OCI-LY1 (cell line): ENCODE measurements at regions not wholly inside any gene's neighbourhood (a gene's known extent, or its start where the extent isn't known, plus 50 kb on each side); places are given as distances from the start of the nearest gene placed in this dataset.

Experiments used
- CTCF ChIP-seq: fragments of 200-600 bp; sonication (generic), shearing (Covaris generic); IDR thresholded peaks from 2 replicates; pipeline ENCODE4 v1.5.1; 2017; ENCODE audit warnings: mild to moderate bottlenecking, antibody characterized with exemption, low read length, moderate library complexity, mixed read lengths
- EZH2 ChIP-seq: fragments of 200-600 bp; sonication (generic), shearing (Covaris generic); IDR thresholded peaks from 2 replicates; pipeline ENCODE4 v1.8.0; 2017; ENCODE audit warnings: borderline replicate concordance, mixed run types, mild to moderate bottlenecking, antibody characterized with exemption, low read length, moderate library complexity, mixed read lengths

- TF ChIP-seq CTCF (no peak), EZH2 (no peak)
Measured at GRCh38 chr11:103749158-103749557, 287.3 kb upstream of the DDI1 start.
